HL-60 (cell line): ENCODE measurements at regions not wholly inside any gene's neighbourhood (a gene's known extent, or its start where the extent isn't known, plus 50 kb on each side); places are given as distances from the start of the nearest gene placed in this dataset.

Source experiments
- DNase-seq, 2 experiments: peaks; one replicate each; pipeline ENCODE4 v3.0.0-alpha.2; 2010 to 2020; ENCODE audit warnings: low read depth in 1 of 2, low spot score in 1 of 2
- H3K27ac ChIP-seq: fragments of 250-450 bp; sonication (Bioruptor Pico); replicated peaks from 2 replicates; pipeline ENCODE4 v1.5.1; 2020; ENCODE audit warnings: mild to moderate bottlenecking, moderate library complexity
- H3K27me3 ChIP-seq: fragments of 250-450 bp; sonication (Bioruptor Pico); 2 replicates; pipeline ENCODE4 v1.5.1; 2021; ENCODE audit warnings: mild to moderate bottlenecking, moderate library complexity; ENCODE audit not compliant: insufficient read depth, poor library complexity, severe bottlenecking
- H3K4me3 ChIP-seq: replicated peaks from 2 replicates; pipeline ENCODE4 v1.5.1; 2011; ENCODE audit warnings: mild to moderate bottlenecking, control low read depth, low read length; ENCODE audit not compliant: insufficient read depth
- CTCF ChIP-seq: IDR thresholded peaks from one replicate; pipeline ENCODE4 v1.5.1; 2011; ENCODE audit warnings: low read length, control low read depth, inconsistent platforms; ENCODE audit not compliant: insufficient read depth
- GABPA ChIP-seq: IDR thresholded peaks from 2 replicates; pipeline ENCODE4 v1.6.1; 2012; ENCODE audit warnings: low read depth
- POLR2AphosphoS5 ChIP-seq: IDR thresholded peaks from 2 replicates; pipeline ENCODE4 v1.6.1; 2012; ENCODE audit warnings: low read depth
- REST ChIP-seq: IDR thresholded peaks from 2 replicates; pipeline ENCODE4 v1.6.1; 2012; ENCODE audit warnings: low read depth; ENCODE audit not compliant: insufficient replicate concordance
- SPI1 ChIP-seq: IDR thresholded peaks from 2 replicates; pipeline ENCODE4 v1.6.1; 2012; ENCODE audit warnings: low read depth, mild to moderate bottlenecking, borderline replicate concordance

DNA sequence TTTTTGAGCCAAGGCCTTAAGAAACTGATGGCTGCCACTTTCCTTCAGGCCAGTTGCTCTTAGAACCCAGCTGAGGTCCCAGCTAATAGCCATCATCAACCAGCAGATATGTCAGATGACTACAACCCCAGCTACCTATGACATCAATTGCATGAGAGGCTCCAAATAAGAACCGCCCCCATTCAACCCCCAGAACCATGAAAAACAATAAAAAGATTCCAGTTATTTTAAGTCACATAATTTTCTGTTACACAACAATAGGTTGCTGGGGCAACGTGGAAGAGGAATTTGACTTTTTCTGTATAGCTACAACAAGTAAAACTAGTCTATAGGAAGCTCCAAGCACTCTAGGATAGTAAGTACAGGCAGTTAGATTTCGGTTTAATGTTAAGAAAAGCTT is 216.3 kb upstream of the MTNR1B start:
- Histone ChIP-seq H3K27ac (no peak overlapping the region), H3K4me3 (no peak overlapping the region), H3K27me3 (no peaks in the 10 kb centered on the region)
- TF ChIP-seq POLR2AphosphoS5 (no peak), CTCF (no peak), GABPA (no peak), REST (no peak), SPI1 (no peak)
- DNase-seq = no peak

- DNase-seq = no peak
- Histone ChIP-seq H3K27ac (no peak overlapping the region), H3K4me3 (no peak overlapping the region), H3K27me3 (no peaks in the 10 kb centered on the region)
- TF ChIP-seq GABPA (no peak), REST (no peak), SPI1 (no peak), POLR2AphosphoS5 (no peak), CTCF (no peak)
Measured at GRCh38 chr11:92758241-92758780, 211.1 kb upstream of the MTNR1B start.

GRCh38 chr11:92759571-92760214 is 209.8 kb upstream of the MTNR1B start:
- Histone ChIP-seq H3K27ac (no peak overlapping the region), H3K27me3 (no peaks in the 10 kb centered on the region), H3K4me3 (no peak overlapping the region)
- DNase-seq = no peak
- TF ChIP-seq REST = no peak
- TF ChIP-seq SPI1 = no peak
- no peak for TF ChIP-seq GABPA
- no peak for TF ChIP-seq POLR2AphosphoS5
- TF ChIP-seq CTCF = no peak
